HEK293 (cell line): ENCODE measurements at regions not wholly inside any gene's neighbourhood (a gene's known extent, or its start where the extent isn't known, plus 50 kb on each side); places are given as distances from the start of the nearest gene placed in this dataset.

Experiments
- TCF7L2 ChIP-seq: IDR thresholded peaks from 2 replicates; pipeline ENCODE4 v1.6.1; 2011; ENCODE audit warnings: low read depth, mild to moderate bottlenecking, inconsistent platforms, low read length, moderate library complexity, borderline replicate concordance
- TF ChIP-seq, protein P1 (sequence below): fragments of 450-650 bp; formaldehyde crosslinking; IDR thresholded peaks from 2 replicates; pipeline ENCODE4 v1.5.1; 2016; ENCODE audit warnings: missing biosample characterization, missing genetic modification characterization

- TF ChIP-seq, protein P1, sequence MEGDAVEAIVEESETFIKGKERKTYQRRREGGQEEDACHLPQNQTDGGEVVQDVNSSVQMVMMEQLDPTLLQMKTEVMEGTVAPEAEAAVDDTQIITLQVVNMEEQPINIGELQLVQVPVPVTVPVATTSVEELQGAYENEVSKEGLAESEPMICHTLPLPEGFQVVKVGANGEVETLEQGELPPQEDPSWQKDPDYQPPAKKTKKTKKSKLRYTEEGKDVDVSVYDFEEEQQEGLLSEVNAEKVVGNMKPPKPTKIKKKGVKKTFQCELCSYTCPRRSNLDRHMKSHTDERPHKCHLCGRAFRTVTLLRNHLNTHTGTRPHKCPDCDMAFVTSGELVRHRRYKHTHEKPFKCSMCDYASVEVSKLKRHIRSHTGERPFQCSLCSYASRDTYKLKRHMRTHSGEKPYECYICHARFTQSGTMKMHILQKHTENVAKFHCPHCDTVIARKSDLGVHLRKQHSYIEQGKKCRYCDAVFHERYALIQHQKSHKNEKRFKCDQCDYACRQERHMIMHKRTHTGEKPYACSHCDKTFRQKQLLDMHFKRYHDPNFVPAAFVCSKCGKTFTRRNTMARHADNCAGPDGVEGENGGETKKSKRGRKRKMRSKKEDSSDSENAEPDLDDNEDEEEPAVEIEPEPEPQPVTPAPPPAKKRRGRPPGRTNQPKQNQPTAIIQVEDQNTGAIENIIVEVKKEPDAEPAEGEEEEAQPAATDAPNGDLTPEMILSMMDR (tag by site-specific recombination), result no peak
- no peak for TF ChIP-seq TCF7L2
Measured at GRCh38 chr5:52469420-52469819, 318.3 kb upstream of the ITGA1 start.
